ENCODE measurements at regions not wholly inside any gene's neighbourhood (a gene's known extent, or its start where the extent isn't known, plus 50 kb on each side); places are given as distances from the start of the nearest gene placed in this dataset.

DNA sequence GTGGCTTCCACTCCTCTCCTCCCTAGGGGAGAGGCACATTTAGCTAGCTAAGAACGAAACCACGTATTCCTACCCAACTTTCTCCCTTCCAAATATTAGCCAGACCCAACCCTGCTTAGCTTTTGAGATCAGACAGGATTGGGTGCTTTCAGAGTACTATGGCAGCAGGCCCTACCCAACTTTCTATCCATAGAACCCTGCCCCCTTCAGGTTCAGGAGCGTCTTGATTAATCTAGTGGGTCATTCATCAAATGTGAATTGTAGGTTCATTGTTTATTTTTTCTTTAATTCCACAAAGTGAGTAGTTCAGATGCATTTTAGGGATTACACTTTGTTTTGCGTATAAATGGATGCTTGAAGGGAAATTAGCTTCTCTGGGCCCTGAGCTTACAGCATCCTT lies 188.3 kb downstream of the MIB1 start:
- H3K4me1 ChIP-seq = no peaks in the 10 kb centered on the region
- ChIA-PET POLR2A (no interaction called here), CTCF (interaction anchor here (2.1 kb wide), 1 partner anchor 68 kb away, joined by 4 read pairs; no protein-coding TSS in a partner anchor)
- TF ChIP-seq RCOR1 (IDR thresholded peaks at IDR 0.05; ENCODE audit: low read depth, low read length) (no peak), EHMT2 (IDR thresholded peaks at IDR 0.05; ENCODE audit: low read depth) (no peak), PHF8 (IDR thresholded peaks at IDR 0.05; ENCODE audit: borderline replicate concordance, low read depth) (no peak), CHD2 (IDR thresholded peaks at IDR 0.05; ENCODE audit: low read length, partially characterized antibody) (no peak), ESRRA (IDR thresholded peaks at IDR 0.05; ENCODE audit: borderline replicate concordance, low read length) (no peak), FOSB (CRISPR knock-in tag; IDR thresholded peaks at IDR 0.05) (no peak), NR3C1 (IDR thresholded peaks at IDR 0.05) (no peak), BHLHE40 (IDR thresholded peaks at IDR 0.05; ENCODE audit: low read depth, low read length) (no peak), ZNF302 (CRISPR knock-in tag; IDR thresholded peaks at IDR 0.05) (no peak), FOXS1 (CRISPR knock-in tag; IDR thresholded peaks at IDR 0.05) (no peak), MAFK (IDR thresholded peaks at IDR 0.05; ENCODE audit: partially characterized antibody) (no peak), ZFP36 (IDR thresholded peaks at IDR 0.05; ENCODE audit: borderline replicate concordance, partially characterized antibody) (no peak), EHF (CRISPR knock-in tag; IDR thresholded peaks at IDR 0.05) (no peak), POLR2A (IDR thresholded peaks at IDR 0.05; ENCODE audit: low read length) (no peak), MAZ (IDR thresholded peaks at IDR 0.05; ENCODE audit: borderline replicate concordance, low read depth, low read length) (no peak)
- TF ChIP-seq, protein P1, sequence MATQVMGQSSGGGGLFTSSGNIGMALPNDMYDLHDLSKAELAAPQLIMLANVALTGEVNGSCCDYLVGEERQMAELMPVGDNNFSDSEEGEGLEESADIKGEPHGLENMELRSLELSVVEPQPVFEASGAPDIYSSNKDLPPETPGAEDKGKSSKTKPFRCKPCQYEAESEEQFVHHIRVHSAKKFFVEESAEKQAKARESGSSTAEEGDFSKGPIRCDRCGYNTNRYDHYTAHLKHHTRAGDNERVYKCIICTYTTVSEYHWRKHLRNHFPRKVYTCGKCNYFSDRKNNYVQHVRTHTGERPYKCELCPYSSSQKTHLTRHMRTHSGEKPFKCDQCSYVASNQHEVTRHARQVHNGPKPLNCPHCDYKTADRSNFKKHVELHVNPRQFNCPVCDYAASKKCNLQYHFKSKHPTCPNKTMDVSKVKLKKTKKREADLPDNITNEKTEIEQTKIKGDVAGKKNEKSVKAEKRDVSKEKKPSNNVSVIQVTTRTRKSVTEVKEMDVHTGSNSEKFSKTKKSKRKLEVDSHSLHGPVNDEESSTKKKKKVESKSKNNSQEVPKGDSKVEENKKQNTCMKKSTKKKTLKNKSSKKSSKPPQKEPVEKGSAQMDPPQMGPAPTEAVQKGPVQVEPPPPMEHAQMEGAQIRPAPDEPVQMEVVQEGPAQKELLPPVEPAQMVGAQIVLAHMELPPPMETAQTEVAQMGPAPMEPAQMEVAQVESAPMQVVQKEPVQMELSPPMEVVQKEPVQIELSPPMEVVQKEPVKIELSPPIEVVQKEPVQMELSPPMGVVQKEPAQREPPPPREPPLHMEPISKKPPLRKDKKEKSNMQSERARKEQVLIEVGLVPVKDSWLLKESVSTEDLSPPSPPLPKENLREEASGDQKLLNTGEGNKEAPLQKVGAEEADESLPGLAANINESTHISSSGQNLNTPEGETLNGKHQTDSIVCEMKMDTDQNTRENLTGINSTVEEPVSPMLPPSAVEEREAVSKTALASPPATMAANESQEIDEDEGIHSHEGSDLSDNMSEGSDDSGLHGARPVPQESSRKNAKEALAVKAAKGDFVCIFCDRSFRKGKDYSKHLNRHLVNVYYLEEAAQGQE (IDR thresholded peaks at IDR 0.05) = no peak
- TF ChIP-seq, protein P2, sequence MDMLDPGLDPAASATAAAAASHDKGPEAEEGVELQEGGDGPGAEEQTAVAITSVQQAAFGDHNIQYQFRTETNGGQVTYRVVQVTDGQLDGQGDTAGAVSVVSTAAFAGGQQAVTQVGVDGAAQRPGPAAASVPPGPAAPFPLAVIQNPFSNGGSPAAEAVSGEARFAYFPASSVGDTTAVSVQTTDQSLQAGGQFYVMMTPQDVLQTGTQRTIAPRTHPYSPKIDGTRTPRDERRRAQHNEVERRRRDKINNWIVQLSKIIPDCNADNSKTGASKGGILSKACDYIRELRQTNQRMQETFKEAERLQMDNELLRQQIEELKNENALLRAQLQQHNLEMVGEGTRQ (IDR thresholded peaks at IDR 0.05) = no peak
- TF ChIP-seq, protein P3, sequence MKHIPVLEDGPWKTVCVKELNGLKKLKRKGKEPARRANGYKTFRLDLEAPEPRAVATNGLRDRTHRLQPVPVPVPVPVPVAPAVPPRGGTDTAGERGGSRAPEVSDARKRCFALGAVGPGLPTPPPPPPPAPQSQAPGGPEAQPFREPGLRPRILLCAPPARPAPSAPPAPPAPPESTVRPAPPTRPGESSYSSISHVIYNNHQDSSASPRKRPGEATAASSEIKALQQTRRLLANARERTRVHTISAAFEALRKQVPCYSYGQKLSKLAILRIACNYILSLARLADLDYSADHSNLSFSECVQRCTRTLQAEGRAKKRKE (CRISPR knock-in tag; IDR thresholded peaks at IDR 0.05; ENCODE audit: low read depth) = no peak
- FAIRE-seq (no peak), DNase-seq (ENCODE audit: low read depth in 1 of 2, low spot score in 1 of 2) (no peak), ATAC-seq (no peak)
- WGBS (ENCODE audit: missing lambda C conversion rate) = 64% methylated on average over 4 of the region's 4 CpGs
- no peaks in the 10 kb centered on the region for H3K9me3 ChIP-seq
- no peak overlapping the region for H3K4me2 ChIP-seq
- no peak overlapping the region for H3K4me3 ChIP-seq
- H3K27ac ChIP-seq = no peak overlapping the region

DNA sequence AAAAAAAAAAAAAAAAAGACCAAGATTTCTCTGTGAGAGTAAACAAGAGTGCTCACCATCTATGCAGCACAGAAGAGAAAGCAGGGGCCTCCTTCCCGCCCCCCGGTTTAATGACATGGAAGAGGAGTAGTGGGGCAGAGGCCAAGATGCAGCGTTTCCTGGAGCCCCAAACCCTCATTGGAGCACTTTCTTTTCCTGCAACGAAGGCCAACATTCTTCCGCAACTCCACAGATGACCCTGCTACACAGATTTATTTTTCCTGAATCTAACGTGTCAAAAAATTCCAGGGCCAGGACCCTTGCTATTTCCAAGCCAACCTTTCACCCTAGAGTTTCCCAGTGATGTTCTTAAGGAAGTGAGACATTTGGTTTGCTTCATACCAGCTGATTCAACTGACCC lies 189.6 kb downstream of the MIB1 start:
- no peak for TF ChIP-seq ZSCAN20 (CRISPR knock-in tag; IDR thresholded peaks at IDR 0.05)
- CTCF ChIA-PET = interaction anchor here (0.6 to 2.1 kb wide), 2 partner anchors 31 to 67 kb away, joined by 3 to 4 read pairs; no protein-coding TSS in a partner anchor
- POLR2A ChIA-PET = no interaction called here
- H3K27ac ChIP-seq = no peak overlapping the region
- FAIRE-seq = no peak
- H3K4me2 ChIP-seq = no peak overlapping the region
- no peaks in the 10 kb centered on the region for H3K9me3 ChIP-seq
- no peak for ATAC-seq
- 77% methylated on average over 6 of the region's 6 CpGs for WGBS (ENCODE audit: missing lambda C conversion rate)
- no peak for DNase-seq (ENCODE audit: low read depth in 1 of 2, low spot score in 1 of 2)
- no peak overlapping the region for H3K4me3 ChIP-seq
- H3K4me1 ChIP-seq = no peaks in the 10 kb centered on the region

Data from A549 (cell line).